Sigmoid colon (tissue), 6 donors: ENCODE measurements at regions not wholly inside any gene's neighbourhood (a gene's known extent, or its start where the extent isn't known, plus 50 kb on each side); places are given as distances from the start of the nearest gene placed in this dataset.

Experiments used
- DNase-seq: peaks from one replicate; pipeline ENCODE4 v3.0.0-alpha.2; 2019
- H3K27ac ChIP-seq, 4 donors: fragments of 200-600 bp; sonication (generic); one replicate each; pipeline ENCODE4 v1.5.1; 2016 to 2019; ENCODE audit warnings: mild to moderate bottlenecking in 1 of 4
- H3K27me3 ChIP-seq, 3 donors: fragments of 200-600 bp; sonication (generic); one replicate each; pipeline ENCODE4 v1.5.1; 2019; ENCODE audit warnings: mild to moderate bottlenecking in 1 of 3
- H3K36me3 ChIP-seq, 4 donors: fragments of 200-600 bp; sonication (generic); one replicate each; pipeline ENCODE4 v1.5.1; 2016 to 2019
- H3K4me1 ChIP-seq, 4 donors: fragments of 200-600 bp; sonication (generic); one replicate each; pipeline ENCODE4 v1.5.1; 2017 to 2019
- H3K4me3 ChIP-seq, 4 donors: fragments of 200-600 bp; sonication (generic); one replicate each; pipeline ENCODE4 v1.5.1; 2017 to 2019; ENCODE audit warnings: mild to moderate bottlenecking in 2 of 4, moderate library complexity in 1 of 4
- H3K9me3 ChIP-seq, 4 donors: fragments of 200-600 bp in 3 of 4; sonication (generic) in 3 of 4; one replicate each; pipeline versions ENCODE4 v1.5.1 to v1.6.1; 2013 to 2019
- EP300 ChIP-seq, 4 donors: sonication (generic); formaldehyde crosslinking; IDR thresholded peaks; one replicate each; pipeline ENCODE4 v1.6.1; 2017; ENCODE audit warnings: antibody characterized with exemption in 4 of 4
- POLR2A ChIP-seq, 2 donors: fragments of 450-650 bp; IDR thresholded peaks; one replicate each; pipeline ENCODE4 v1.6.1; 2016; ENCODE audit warnings: antibody characterized with exemption in 2 of 2, mild to moderate bottlenecking in 2 of 2, moderate library complexity in 2 of 2
- POLR2AphosphoS5 ChIP-seq, 4 donors: sonication (generic); formaldehyde crosslinking; IDR thresholded peaks; one replicate each; pipeline ENCODE4 v1.6.1; 2017; ENCODE audit warnings: antibody characterized with exemption in 4 of 4
- WGBS, 2 donors: extraction: QIAGEN DNeasy Blood & Tissue Kit; methylation state at CpG; one replicate each; pipeline ENCODE4 v1.1.7; 2013; 5-methylcytosine and 5-hydroxymethylcytosine counted together
- intact Hi-C: fragments of 100-400 bp; cut with DNase I; formaldehyde crosslinking; loops from one replicate; pipeline ENCODE4 v1.15.1; 2023
- TF ChIP-seq, protein P1 (sequence below), 4 experiments: fragments of 450-650 bp in 3 of 4; fragments of 200-600 bp in 1 of 4; IDR thresholded peaks; one replicate each; pipeline ENCODE4 v1.5.1; 2016 to 2019; ENCODE audit warnings: antibody characterized with exemption in 4 of 4, mild to moderate bottlenecking in 3 of 4, moderate library complexity in 2 of 4
- donor health status: healthy with polysubstance abuse.
- donor health status: healthy.

DNA sequence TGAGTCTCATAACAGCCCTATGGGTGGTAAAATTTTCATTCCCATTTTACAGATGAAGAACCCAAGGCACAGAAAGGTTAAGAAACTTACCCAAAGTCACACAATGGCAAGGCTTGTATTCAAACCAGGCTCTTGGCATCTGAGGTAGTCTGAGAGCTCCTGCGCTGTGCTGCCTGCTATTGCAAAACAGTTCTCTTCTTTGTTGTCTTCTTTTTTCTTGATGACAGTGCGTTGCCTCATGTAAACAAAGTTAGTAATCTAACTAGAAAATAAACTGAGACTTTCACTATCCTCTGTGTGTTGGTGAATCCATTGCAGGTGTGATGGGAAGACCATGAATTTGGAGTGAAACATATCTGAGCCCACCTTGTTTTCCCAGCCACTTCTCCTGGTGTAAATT lies 240.8 kb downstream of the PTEN start:
- no peaks in the 10 kb centered on the region for H3K27me3 ChIP-seq
- 90 to 92% methylated on average over 2 of the region's 2 CpGs for WGBS, 2 donors
- intact Hi-C loops = no loop called here
- no peak overlapping the region for H3K4me3 ChIP-seq
- no peaks in the 10 kb centered on the region for H3K9me3 ChIP-seq
- TF ChIP-seq POLR2A (IDR thresholded peaks at IDR 0.05) = no peak
- no peak for TF ChIP-seq EP300 (IDR thresholded peaks at IDR 0.05)
- no peak for TF ChIP-seq POLR2AphosphoS5 (IDR thresholded peaks at IDR 0.05)
- TF ChIP-seq, protein P1, sequence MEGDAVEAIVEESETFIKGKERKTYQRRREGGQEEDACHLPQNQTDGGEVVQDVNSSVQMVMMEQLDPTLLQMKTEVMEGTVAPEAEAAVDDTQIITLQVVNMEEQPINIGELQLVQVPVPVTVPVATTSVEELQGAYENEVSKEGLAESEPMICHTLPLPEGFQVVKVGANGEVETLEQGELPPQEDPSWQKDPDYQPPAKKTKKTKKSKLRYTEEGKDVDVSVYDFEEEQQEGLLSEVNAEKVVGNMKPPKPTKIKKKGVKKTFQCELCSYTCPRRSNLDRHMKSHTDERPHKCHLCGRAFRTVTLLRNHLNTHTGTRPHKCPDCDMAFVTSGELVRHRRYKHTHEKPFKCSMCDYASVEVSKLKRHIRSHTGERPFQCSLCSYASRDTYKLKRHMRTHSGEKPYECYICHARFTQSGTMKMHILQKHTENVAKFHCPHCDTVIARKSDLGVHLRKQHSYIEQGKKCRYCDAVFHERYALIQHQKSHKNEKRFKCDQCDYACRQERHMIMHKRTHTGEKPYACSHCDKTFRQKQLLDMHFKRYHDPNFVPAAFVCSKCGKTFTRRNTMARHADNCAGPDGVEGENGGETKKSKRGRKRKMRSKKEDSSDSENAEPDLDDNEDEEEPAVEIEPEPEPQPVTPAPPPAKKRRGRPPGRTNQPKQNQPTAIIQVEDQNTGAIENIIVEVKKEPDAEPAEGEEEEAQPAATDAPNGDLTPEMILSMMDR (IDR thresholded peaks at IDR 0.05) = no peak
- DNase-seq = no peak
- H3K27ac ChIP-seq = no peak overlapping the region
- H3K36me3 ChIP-seq = no peaks in the 10 kb centered on the region
- no peaks in the 10 kb centered on the region for H3K4me1 ChIP-seq

DNA sequence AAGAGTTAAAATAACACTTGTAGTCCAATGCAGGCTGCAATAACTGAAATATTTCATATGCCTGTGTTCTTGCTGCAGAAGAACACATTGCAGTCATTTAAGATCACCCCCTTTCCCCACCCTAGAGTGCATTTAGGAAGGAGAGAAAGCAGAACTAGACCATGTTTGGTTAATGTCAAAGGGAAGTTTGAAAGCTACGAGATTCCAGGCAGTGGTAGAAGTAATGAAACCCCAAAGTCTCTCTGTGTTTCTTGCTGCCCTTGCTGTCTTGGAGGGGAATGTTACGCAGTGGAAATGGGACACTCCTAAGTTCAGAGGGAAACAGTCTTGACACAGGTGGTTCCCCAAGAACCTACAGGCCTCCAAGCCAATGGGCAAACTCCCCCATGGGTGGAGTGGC lies 242.9 kb downstream of the PTEN start:
- no peak for DNase-seq
- no peaks in the 10 kb centered on the region for H3K4me1 ChIP-seq
- WGBS, 2 donors = 69 to 86% methylated on average over 2 of the region's 2 CpGs
- no peak overlapping the region for H3K27ac ChIP-seq
- no peaks in the 10 kb centered on the region for H3K27me3 ChIP-seq
- H3K9me3 ChIP-seq = no peaks in the 10 kb centered on the region
- no peaks in the 10 kb centered on the region for H3K36me3 ChIP-seq
- intact Hi-C loops = no loop called here
- no peak overlapping the region for H3K4me3 ChIP-seq
- TF ChIP-seq, protein P1 (IDR thresholded peaks at IDR 0.05) = no peak

DNA sequence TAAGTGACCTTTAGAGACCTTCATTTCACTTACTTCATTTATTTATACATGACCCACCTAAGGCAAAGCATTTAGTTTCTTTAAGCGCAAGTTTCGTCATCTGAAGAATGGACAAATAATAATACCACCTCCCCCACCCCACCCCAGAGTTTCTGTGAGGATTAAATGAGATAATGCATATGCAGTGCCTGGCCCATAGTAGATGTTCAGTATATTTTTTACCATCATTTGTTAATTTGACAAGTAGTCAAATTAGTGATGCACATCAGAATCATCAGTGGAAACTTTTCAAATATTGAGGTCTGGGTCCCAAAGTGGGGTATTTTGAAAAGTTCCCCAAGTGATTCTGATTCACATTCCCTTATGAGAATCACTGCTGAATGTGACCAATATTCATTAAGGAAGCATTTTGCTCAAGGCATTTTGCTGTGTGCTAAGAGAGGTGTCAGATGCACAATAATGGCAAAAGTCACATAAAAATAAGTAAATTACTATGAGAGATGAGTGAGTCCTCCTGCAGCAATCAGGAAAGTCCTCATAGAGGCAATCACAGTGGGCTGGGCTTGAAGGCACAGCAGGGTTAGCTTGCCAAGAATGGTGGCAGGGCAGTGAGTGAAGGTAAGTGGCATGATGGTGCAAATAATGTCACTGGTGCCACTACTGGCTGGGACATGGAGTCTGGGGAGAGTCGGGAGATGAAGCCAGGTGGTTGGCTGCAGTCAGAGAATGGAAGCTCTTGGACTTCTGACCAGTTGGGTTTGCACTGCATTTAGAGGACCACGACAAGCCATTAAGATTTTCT lies 244.1 kb downstream of the PTEN start:
- Histone ChIP-seq H3K4me1 (no peaks in the 10 kb centered on the region), H3K36me3 (no peaks in the 10 kb centered on the region), H3K9me3 (no peaks in the 10 kb centered on the region), H3K4me3 (no peak overlapping the region), H3K27me3 (no peaks in the 10 kb centered on the region), H3K27ac (no peak overlapping the region)
- 91 to 92% methylated on average over 4 of the region's 4 CpGs for WGBS, 2 donors
- intact Hi-C loops = no loop called here
- TF ChIP-seq EP300 (IDR thresholded peaks at IDR 0.05) (no peak), POLR2A (IDR thresholded peaks at IDR 0.05) (no peak), POLR2AphosphoS5 (IDR thresholded peaks at IDR 0.05) (no peak)
- TF ChIP-seq, protein P1 (IDR thresholded peaks at IDR 0.05) = no peak
- DNase-seq = no peak

- TF ChIP-seq POLR2AphosphoS5 (IDR thresholded peaks at IDR 0.05) (no peak), POLR2A (IDR thresholded peaks at IDR 0.05) (no peak), EP300 (IDR thresholded peaks at IDR 0.05) (no peak)
- TF ChIP-seq, protein P1 (IDR thresholded peaks at IDR 0.05) = no peak
- H3K4me3 ChIP-seq = no peak overlapping the region
- 56 to 85% methylated on average over 2 of the region's 2 CpGs for WGBS, 2 donors
- H3K36me3 ChIP-seq = no peaks in the 10 kb centered on the region
- no peak for DNase-seq
- no peaks in the 10 kb centered on the region for H3K9me3 ChIP-seq
- no peak overlapping the region for H3K27ac ChIP-seq
- intact Hi-C loops = no loop called here
- H3K4me1 ChIP-seq = no peaks in the 10 kb centered on the region
- no peaks in the 10 kb centered on the region for H3K27me3 ChIP-seq
These were observed 244.7 kb downstream of the PTEN start for GRCh38 chr10:88108115-88108610.

DNA sequence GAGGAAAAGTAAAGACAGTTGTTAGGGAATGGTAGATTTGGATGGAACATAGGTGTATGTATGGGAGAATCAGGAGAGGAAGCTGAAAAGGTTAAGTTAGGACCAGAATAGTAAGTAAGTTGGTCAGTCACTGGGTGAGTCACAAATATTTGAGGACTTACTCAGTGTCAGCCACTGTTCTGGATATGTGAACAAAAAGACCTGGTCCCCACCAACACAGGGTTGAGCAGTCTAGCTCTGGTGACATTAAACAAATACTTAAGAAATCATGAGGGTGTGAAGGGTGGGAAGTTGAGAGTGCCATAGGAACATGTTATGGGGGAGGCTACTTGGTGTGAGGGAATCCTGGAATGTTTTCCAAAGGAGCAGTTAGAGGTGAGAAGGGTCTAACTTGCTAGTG lies 246.9 kb downstream of the PTEN start:
- Histone ChIP-seq H3K27ac (no peak overlapping the region), H3K9me3 (no peaks in the 10 kb centered on the region), H3K4me3 (no peak overlapping the region), H3K27me3 (no peaks in the 10 kb centered on the region), H3K36me3 (no peaks in the 10 kb centered on the region), H3K4me1 (no peaks in the 10 kb centered on the region)
- no peak for TF ChIP-seq POLR2A (IDR thresholded peaks at IDR 0.05)
- TF ChIP-seq, protein P1 (IDR thresholded peaks at IDR 0.05) = no peak
- no peak for TF ChIP-seq EP300 (IDR thresholded peaks at IDR 0.05)
- TF ChIP-seq POLR2AphosphoS5 (IDR thresholded peaks at IDR 0.05) = no peak
- intact Hi-C loops = loop anchor here (5.0 kb wide), 1 partner anchor 258 kb away; no protein-coding TSS in a partner anchor
- no peak for DNase-seq
